ENCODE measurements at regions not wholly inside any gene's neighbourhood (a gene's known extent, or its start where the extent isn't known, plus 50 kb on each side); places are given as distances from the start of the nearest gene placed in this dataset.
"Not testable (repeated sequence)": the region's sequence is repeated elsewhere in the genome, so short reads cannot be mapped to it uniquely, and the experiment has no call there.

- FAIRE-seq, result peak; percentile 21
Measured at GRCh38 chr2:106249157-106249828, 55.2 kb upstream of the UXS1 start.

GRCh38 chr2:106248548-106249151 is 54.5 kb upstream of the UXS1 start:
- FAIRE-seq, result not testable (repeated sequence)
